Activated naive CD4-positive, alpha-beta T cell treated with anti-CD3 and anti-CD28 coated beads for 36 hours (primary cell): ENCODE measurements at regions not wholly inside any gene's neighbourhood (a gene's known extent, or its start where the extent isn't known, plus 50 kb on each side); places are given as distances from the start of the nearest gene placed in this dataset.

Experiments used
- CTCF ChIA-PET: fragments of 350-600 bp; sonication (Branson Sonifier 250); formaldehyde crosslinking; loops from one replicate; lab custom pipeline; 2021; ENCODE audit warnings: antibody characterized with exemption; lab: Charles Lee
- DNase-seq: peaks from one replicate; pipeline ENCODE4 v3.0.0-alpha.2; 2020
- H3K27ac Mint-ChIP-seq: one replicate; pipeline ENCODE4 v1.8.0; 2021; ENCODE audit warnings: mild to moderate bottlenecking, mixed read lengths
- H3K27me3 Mint-ChIP-seq: one replicate; pipeline ENCODE4 v1.8.0; 2021; ENCODE audit warnings: low read depth, mixed read lengths
- H3K36me3 Mint-ChIP-seq: one replicate; pipeline ENCODE4 v1.8.0; 2021; ENCODE audit warnings: low read depth, mixed read lengths
- H3K4me1 Mint-ChIP-seq: one replicate; pipeline ENCODE4 v1.8.0; 2021; ENCODE audit warnings: low read depth, mixed read lengths
- H3K4me3 Mint-ChIP-seq: one replicate; pipeline ENCODE4 v1.8.0; 2021; ENCODE audit warnings: mild to moderate bottlenecking, moderate library complexity, mixed read lengths
- H3K9me3 Mint-ChIP-seq: one replicate; pipeline ENCODE4 v1.8.0; 2021; ENCODE audit warnings: mixed read lengths
- intact Hi-C: fragments of 100-400 bp; cut with micrococcal nuclease; formaldehyde crosslinking; loops from one replicate; pipeline ENCODE4 v1.15.1; 2023

GRCh38 chr2:21395366-21395765, 271.6 kb downstream of the TDRD15 start:
- no peak for DNase-seq
- H3K27me3 Mint-ChIP-seq: peaks cover 2% of the 10 kb centered on the region
- intact Hi-C loops: no loop called here
- no peaks in the 10 kb centered on the region for H3K36me3 Mint-ChIP-seq
- H3K4me1 Mint-ChIP-seq: no peaks in the 10 kb centered on the region
- H3K27ac Mint-ChIP-seq: no peak overlapping the region
- CTCF ChIA-PET: interaction anchor here (0.5 kb wide), 1 partner anchor 353 kb away, joined by 3 read pairs; no protein-coding TSS in a partner anchor
- no peaks in the 10 kb centered on the region for H3K9me3 Mint-ChIP-seq
- H3K4me3 Mint-ChIP-seq: no peak overlapping the region

GRCh38 chr2:21396252-21396651, 272.5 kb downstream of the TDRD15 start:
- intact Hi-C loops: no loop called here
- no peaks in the 10 kb centered on the region for H3K36me3 Mint-ChIP-seq
- no peak overlapping the region for H3K4me3 Mint-ChIP-seq
- H3K27me3 Mint-ChIP-seq: peaks cover 2% of the 10 kb centered on the region
- DNase-seq: no peak
- H3K4me1 Mint-ChIP-seq: no peaks in the 10 kb centered on the region
- H3K9me3 Mint-ChIP-seq: no peaks in the 10 kb centered on the region
- CTCF ChIA-PET: no interaction called here
- no peak overlapping the region for H3K27ac Mint-ChIP-seq

- Mint-ChIP-seq H3K36me3 (no peaks in the 10 kb centered on the region), H3K27ac (no peak overlapping the region), H3K27me3 (no peaks in the 10 kb centered on the region), H3K4me3 (no peak overlapping the region), H3K4me1 (no peaks in the 10 kb centered on the region), H3K9me3 (no peaks in the 10 kb centered on the region)
- DNase-seq: no peak
- intact Hi-C loops: no loop called here
- CTCF ChIA-PET: no interaction called here
Measured at GRCh38 chr2:21401022-21401698, 277.4 kb downstream of the TDRD15 start.

- Mint-ChIP-seq H3K4me1 (no peaks in the 10 kb centered on the region), H3K4me3 (no peak overlapping the region), H3K36me3 (no peaks in the 10 kb centered on the region), H3K9me3 (no peaks in the 10 kb centered on the region), H3K27ac (no peak overlapping the region), H3K27me3 (no peaks in the 10 kb centered on the region)
- intact Hi-C loops: no loop called here
- no peak for DNase-seq
- CTCF ChIA-PET: interaction anchor here (0.5 kb wide), 1 partner anchor 509 kb away, joined by 3 read pairs; no protein-coding TSS in a partner anchor
Measured at GRCh38 chr2:21404137-21404536, 280.4 kb downstream of the TDRD15 start.

- CTCF ChIA-PET: no interaction called here
- no peaks in the 10 kb centered on the region for H3K36me3 Mint-ChIP-seq
- H3K27ac Mint-ChIP-seq: no peak overlapping the region
- DNase-seq: no peak
- no peaks in the 10 kb centered on the region for H3K9me3 Mint-ChIP-seq
- intact Hi-C loops: no loop called here
- H3K4me3 Mint-ChIP-seq: no peak overlapping the region
- H3K4me1 Mint-ChIP-seq: no peaks in the 10 kb centered on the region
- no peaks in the 10 kb centered on the region for H3K27me3 Mint-ChIP-seq
Measured at GRCh38 chr2:21404827-21405625, 281.3 kb downstream of the TDRD15 start.

- Mint-ChIP-seq H3K9me3 (no peaks in the 10 kb centered on the region), H3K4me3 (no peak overlapping the region), H3K27me3 (no peaks in the 10 kb centered on the region), H3K4me1 (no peaks in the 10 kb centered on the region), H3K27ac (no peak overlapping the region), H3K36me3 (no peaks in the 10 kb centered on the region)
- no peak for DNase-seq
- CTCF ChIA-PET: no interaction called here
- intact Hi-C loops: no loop called here
Measured at GRCh38 chr2:21406386-21406785, 282.6 kb downstream of the TDRD15 start.

GRCh38 chr2:21406911-21407310, 283.1 kb downstream of the TDRD15 start:
- no peaks in the 10 kb centered on the region for H3K27me3 Mint-ChIP-seq
- no peaks in the 10 kb centered on the region for H3K36me3 Mint-ChIP-seq
- intact Hi-C loops: no loop called here
- DNase-seq: no peak
- H3K4me3 Mint-ChIP-seq: no peak overlapping the region
- CTCF ChIA-PET: no interaction called here
- H3K9me3 Mint-ChIP-seq: peaks cover 3% of the 10 kb centered on the region
- H3K4me1 Mint-ChIP-seq: no peaks in the 10 kb centered on the region
- no peak overlapping the region for H3K27ac Mint-ChIP-seq

GRCh38 chr2:21407851-21408250, 284.1 kb downstream of the TDRD15 start:
- Mint-ChIP-seq H3K4me1 (no peaks in the 10 kb centered on the region), H3K27ac (no peak overlapping the region), H3K9me3 (peaks cover 3% of the 10 kb centered on the region), H3K4me3 (no peak overlapping the region), H3K27me3 (no peaks in the 10 kb centered on the region), H3K36me3 (no peaks in the 10 kb centered on the region)
- CTCF ChIA-PET: interaction anchor here (0.9 kb wide), 1 partner anchor 14 kb away, joined by 3 read pairs; no protein-coding TSS in a partner anchor
- DNase-seq: no peak
- intact Hi-C loops: no loop called here

- CTCF ChIA-PET: no interaction called here
Measured at GRCh38 chr2:21411741-21412140, 288.0 kb downstream of the TDRD15 start.

GRCh38 chr2:21412944-21413443, 289.2 kb downstream of the TDRD15 start:
- CTCF ChIA-PET: no interaction called here
- H3K36me3 Mint-ChIP-seq: no peaks in the 10 kb centered on the region
- no peak for DNase-seq
- H3K27me3 Mint-ChIP-seq: no peaks in the 10 kb centered on the region
- H3K4me3 Mint-ChIP-seq: no peak overlapping the region
- intact Hi-C loops: no loop called here
- no peak overlapping the region for H3K27ac Mint-ChIP-seq
- peaks cover 10% of the 10 kb centered on the region for H3K9me3 Mint-ChIP-seq
- no peaks in the 10 kb centered on the region for H3K4me1 Mint-ChIP-seq

More at GRCh38 chr2:21411741-21412140, 288.0 kb downstream of the TDRD15 start:
- Mint-ChIP-seq H3K36me3 (no peaks in the 10 kb centered on the region), H3K27me3 (no peaks in the 10 kb centered on the region), H3K4me3 (no peak overlapping the region), H3K4me1 (no peaks in the 10 kb centered on the region), H3K27ac (no peak overlapping the region), H3K9me3 (peaks cover 10% of the 10 kb centered on the region)
- no peak for DNase-seq
- intact Hi-C loops: no loop called here

- H3K36me3 Mint-ChIP-seq: no peaks in the 10 kb centered on the region
- peaks cover 10% of the 10 kb centered on the region for H3K9me3 Mint-ChIP-seq
- no peak overlapping the region for H3K4me3 Mint-ChIP-seq
- CTCF ChIA-PET: no interaction called here
- intact Hi-C loops: no loop called here
- DNase-seq: no peak
- no peaks in the 10 kb centered on the region for H3K27me3 Mint-ChIP-seq
- H3K4me1 Mint-ChIP-seq: no peaks in the 10 kb centered on the region
- no peak overlapping the region for H3K27ac Mint-ChIP-seq
Measured at GRCh38 chr2:21415234-21415633, 291.5 kb downstream of the TDRD15 start.

- H3K36me3 Mint-ChIP-seq: no peaks in the 10 kb centered on the region
- no peak overlapping the region for H3K27ac Mint-ChIP-seq
- H3K4me3 Mint-ChIP-seq: no peak overlapping the region
- no peak for DNase-seq
- H3K27me3 Mint-ChIP-seq: no peaks in the 10 kb centered on the region
- H3K9me3 Mint-ChIP-seq: peaks cover 10% of the 10 kb centered on the region
- CTCF ChIA-PET: no interaction called here
- H3K4me1 Mint-ChIP-seq: no peaks in the 10 kb centered on the region
- intact Hi-C loops: no loop called here
Measured at GRCh38 chr2:21416226-21416625, 292.5 kb downstream of the TDRD15 start.

GRCh38 chr2:21418456-21418855, 294.7 kb downstream of the TDRD15 start:
- Mint-ChIP-seq H3K4me3 (no peak overlapping the region), H3K9me3 (peaks cover 7% of the 10 kb centered on the region), H3K4me1 (no peaks in the 10 kb centered on the region), H3K27me3 (no peaks in the 10 kb centered on the region), H3K36me3 (no peaks in the 10 kb centered on the region), H3K27ac (no peak overlapping the region)
- intact Hi-C loops: no loop called here
- DNase-seq: no peak
- CTCF ChIA-PET: no interaction called here
